Glomerular visceral epithelial cell (primary cell): ENCODE measurements at regions not wholly inside any gene's neighbourhood (a gene's known extent, or its start where the extent isn't known, plus 50 kb on each side); places are given as distances from the start of the nearest gene placed in this dataset.
"Not testable (repeated sequence)": the region's sequence is repeated elsewhere in the genome, so short reads cannot be mapped to it uniquely, and the experiment has no call there.

ENCODE experiments used
- DNase-seq: peaks from one replicate; pipeline ENCODE4 v3.0.0-alpha.2; 2016; ENCODE audit errors: extremely low spot score

- DNase-seq, result no peak
Measured at GRCh38 chr4:115485402-115485801, 372.0 kb upstream of the NDST4 start.

GRCh38 chr4:115484479-115484878, 371.1 kb upstream of the NDST4 start:
- DNase-seq, result no peak

GRCh38 chr4:115470763-115471162, 357.3 kb upstream of the NDST4 start:
- no peak for DNase-seq

GRCh38 chr4:115459301-115459700, 345.9 kb upstream of the NDST4 start:
- not testable (repeated sequence) for DNase-seq

- DNase-seq, result no peak
Measured at GRCh38 chr4:115456231-115456630, 342.8 kb upstream of the NDST4 start.

GRCh38 chr4:115454228-115454627, 340.8 kb upstream of the NDST4 start:
- no peak for DNase-seq

- DNase-seq, result peak; percentile 6
Measured at GRCh38 chr4:115453416-115453815, 340.0 kb upstream of the NDST4 start.

GRCh38 chr4:115452229-115452628, 338.8 kb upstream of the NDST4 start:
- DNase-seq, result not testable (repeated sequence)

GRCh38 chr4:115437739-115438138, 324.3 kb upstream of the NDST4 start:
- no peak for DNase-seq

GRCh38 chr4:115433491-115433890, 320.1 kb upstream of the NDST4 start:
- no peak for DNase-seq

- no peak for DNase-seq
Measured at GRCh38 chr4:115430024-115430423, 316.6 kb upstream of the NDST4 start.

GRCh38 chr4:115428455-115428854, 315.0 kb upstream of the NDST4 start:
- DNase-seq, result no peak

- peak; percentile 40 for DNase-seq
Measured at GRCh38 chr4:115424852-115425251, 311.4 kb upstream of the NDST4 start.

- no peak for DNase-seq
Measured at GRCh38 chr4:115418635-115419396, 305.4 kb upstream of the NDST4 start.

- DNase-seq, result no peak
Measured at GRCh38 chr4:115396034-115396433, 282.6 kb upstream of the NDST4 start.

- DNase-seq, result no peak
Measured at GRCh38 chr4:115376866-115377265, 263.4 kb upstream of the NDST4 start.

GRCh38 chr4:115374621-115375020, 261.2 kb upstream of the NDST4 start:
- no peak for DNase-seq

- no peak for DNase-seq
Measured at GRCh38 chr4:115370490-115370889, 257.1 kb upstream of the NDST4 start.

- no peak for DNase-seq
Measured at GRCh38 chr4:115370012-115370411, 256.6 kb upstream of the NDST4 start.

GRCh38 chr4:115366390-115366789, 253.0 kb upstream of the NDST4 start:
- no peak for DNase-seq

- DNase-seq, result no peak
Measured at GRCh38 chr4:115365185-115365584, 251.8 kb upstream of the NDST4 start.

GRCh38 chr4:115361781-115362180, 248.4 kb upstream of the NDST4 start:
- no peak for DNase-seq

- DNase-seq, result no peak
Measured at GRCh38 chr4:115360431-115360830, 247.0 kb upstream of the NDST4 start.

GRCh38 chr4:115357776-115358175, 244.4 kb upstream of the NDST4 start:
- DNase-seq, result no peak
